H54 (cell line): ENCODE measurements at regions not wholly inside any gene's neighbourhood (a gene's known extent, or its start where the extent isn't known, plus 50 kb on each side); places are given as distances from the start of the nearest gene placed in this dataset.

ENCODE experiments used
- DNase-seq: peaks from one replicate; pipeline ENCODE4 v3.0.0; 2011; ENCODE audit warnings: low spot score, mixed read lengths; ENCODE audit not compliant: insufficient read length
- FAIRE-seq: peaks from 3 replicates; lab custom pipeline; 2011; peaks lifted over from hg19 to GRCh38; lab: Jason Lieb, UNC
- POLR2A ChIP-seq: IDR thresholded peaks from 2 replicates; pipeline ENCODE4 v1.6.1; 2011; ENCODE audit warnings: low read depth, mild to moderate bottlenecking, low read length

DNA sequence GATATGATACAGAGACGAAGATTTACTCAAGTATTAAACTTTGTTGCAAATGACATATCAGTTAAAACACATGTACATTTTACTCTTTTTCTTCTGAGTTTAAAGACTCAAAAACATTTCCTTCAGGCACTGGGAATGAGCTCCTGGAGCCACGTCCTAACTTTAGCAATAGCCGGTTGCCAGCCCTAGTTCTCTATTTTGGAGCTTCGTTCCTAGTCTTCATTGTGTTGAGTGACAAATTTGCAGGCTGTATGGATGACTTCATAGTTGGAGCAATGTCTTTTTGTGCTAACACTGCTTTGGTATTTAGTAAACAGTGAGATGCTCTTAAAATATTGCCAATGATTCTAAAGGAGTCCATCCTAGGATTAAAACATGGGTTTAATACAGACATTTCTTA lies 190.9 kb downstream of the FAT4 start:
- FAIRE-seq (no peak), DNase-seq (no peak)
- TF ChIP-seq POLR2A = no peak

DNA sequence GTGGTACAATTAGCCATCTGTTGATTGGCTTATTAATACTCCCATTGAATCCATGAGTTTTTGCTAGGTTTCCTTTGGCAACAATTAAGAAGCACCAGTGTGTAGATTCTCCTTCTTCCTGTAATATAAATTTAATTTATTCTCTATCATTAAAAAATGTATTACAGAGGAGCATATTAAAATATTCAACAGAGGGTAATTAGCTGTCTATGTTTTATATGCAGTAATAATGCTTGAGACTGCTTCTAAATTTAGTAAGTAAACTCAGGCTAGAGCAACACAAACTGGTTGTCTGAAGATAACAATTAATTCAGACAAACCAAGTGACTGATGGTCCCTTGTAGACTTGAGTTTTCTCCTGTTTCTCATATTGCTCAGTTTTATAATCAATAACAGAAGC lies 192.4 kb downstream of the FAT4 start:
- no peak for FAIRE-seq
- DNase-seq = no peak
- no peak for TF ChIP-seq POLR2A

DNA sequence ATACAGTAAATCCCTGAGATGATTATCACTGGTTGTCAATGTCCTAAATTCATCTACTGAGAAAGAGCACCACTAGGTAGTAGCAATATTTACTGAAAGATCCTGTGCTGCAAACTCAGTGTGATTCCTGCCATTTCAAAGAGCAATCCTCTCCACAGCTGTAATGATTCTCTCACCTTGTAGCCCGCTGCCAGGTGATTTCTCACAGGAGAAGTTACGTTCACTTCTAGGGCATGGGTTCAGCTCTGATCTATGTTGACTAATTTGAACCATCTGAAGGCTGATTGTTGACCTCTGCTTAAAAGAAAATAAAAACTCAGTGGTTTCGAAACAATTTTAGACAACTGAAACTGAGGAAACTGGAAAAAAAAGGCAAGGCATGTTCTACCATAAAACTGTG lies 197.0 kb downstream of the FAT4 start:
- no peak for TF ChIP-seq POLR2A
- FAIRE-seq (no peak), DNase-seq (no peak)

DNA sequence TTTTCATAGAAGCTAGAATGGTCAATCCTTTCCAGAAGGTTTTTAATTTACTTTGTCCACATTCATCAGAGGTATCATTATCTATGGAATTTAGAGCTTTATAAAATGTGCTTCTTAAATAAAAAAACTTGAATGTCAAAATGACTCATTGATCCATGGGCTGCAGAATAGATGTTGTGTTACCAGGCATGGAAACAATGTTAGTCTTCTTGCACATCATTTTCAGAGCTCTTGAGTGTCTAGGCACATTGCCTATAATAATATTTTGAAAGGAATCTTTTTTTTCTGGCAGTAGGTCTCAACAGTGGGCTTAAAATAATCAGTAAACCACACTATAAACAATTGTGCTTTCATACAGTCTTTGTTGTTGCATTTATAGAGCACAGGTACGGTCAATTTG lies 200.3 kb downstream of the FAT4 start:
- no peak for TF ChIP-seq POLR2A
- DNase-seq (no peak), FAIRE-seq (no peak)

DNA sequence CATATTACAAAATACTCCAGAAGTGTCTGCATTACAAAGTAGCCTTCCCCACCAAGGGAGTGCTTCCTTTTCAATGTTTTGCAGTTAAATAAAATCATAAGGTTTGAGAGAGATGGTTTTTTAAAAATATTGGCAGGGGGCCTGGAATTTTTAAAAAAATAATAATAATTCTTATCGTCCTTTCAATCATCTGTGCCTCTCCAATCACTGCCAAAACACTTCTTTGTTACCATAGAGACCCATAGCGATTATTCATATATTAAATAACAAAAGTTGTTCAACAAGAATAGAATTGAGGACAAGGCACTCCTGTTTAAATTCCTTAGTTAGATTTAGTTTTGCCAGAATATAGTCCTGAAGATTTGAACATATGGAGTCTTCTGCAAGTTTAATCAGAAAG lies 203.1 kb downstream of the FAT4 start:
- FAIRE-seq (no peak), DNase-seq (no peak)
- TF ChIP-seq POLR2A = no peak

DNA sequence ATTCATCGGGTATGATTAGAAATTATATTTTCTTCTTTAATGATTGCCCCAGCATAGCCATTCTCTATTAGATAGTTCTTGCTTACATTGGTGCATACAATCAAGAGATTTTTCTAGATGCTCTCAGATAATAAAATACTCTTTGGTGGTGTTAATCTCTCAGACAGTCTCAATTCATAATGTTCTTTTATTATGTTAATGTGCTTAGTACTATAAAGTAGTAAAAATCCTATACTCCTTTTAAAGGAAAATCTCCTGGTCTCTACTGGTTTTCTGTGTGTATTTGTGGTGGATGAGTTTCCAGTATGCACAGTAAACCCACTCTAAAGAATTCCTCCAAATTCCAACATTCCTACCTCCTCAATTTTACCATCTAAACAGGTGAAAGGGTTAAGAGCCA lies 203.5 kb downstream of the FAT4 start:
- no peak for TF ChIP-seq POLR2A
- FAIRE-seq (no peak), DNase-seq (no peak)

DNA sequence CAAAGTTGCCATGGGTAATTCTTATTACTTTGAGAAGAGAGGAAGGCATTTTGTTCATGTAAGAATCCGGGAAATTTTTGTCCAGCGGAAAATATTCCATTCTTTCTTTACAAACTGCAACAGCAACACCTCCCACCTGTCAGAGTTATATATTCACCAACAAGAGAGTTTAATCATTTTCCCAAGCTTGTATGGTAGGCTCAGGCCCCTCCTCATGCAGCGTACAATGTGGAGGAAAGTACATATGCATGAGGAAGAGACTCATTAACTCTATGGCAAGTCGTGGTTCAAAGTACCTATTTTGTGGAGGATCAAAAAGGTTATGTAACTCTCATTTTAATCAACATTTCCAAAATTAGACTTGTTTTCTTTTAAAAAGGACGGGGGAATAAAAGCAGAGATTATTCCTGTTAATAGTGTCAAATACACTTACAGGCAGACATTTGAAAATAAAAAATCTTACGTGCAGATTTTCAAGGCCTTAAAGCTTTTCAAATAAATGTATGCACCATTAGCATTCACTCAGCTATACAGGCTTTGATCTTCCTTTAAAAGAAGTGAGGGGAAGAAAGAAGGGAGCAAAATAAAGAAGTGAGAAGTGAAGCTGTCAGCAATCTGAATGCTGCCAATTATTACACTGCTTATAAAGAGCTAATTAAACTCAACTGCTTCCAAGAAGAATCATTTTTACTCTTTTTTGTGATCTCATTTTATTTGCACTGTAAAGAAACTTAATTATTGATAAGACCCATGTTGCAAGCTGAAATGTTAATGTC lies 204.8 kb downstream of the FAT4 start:
- no peak for DNase-seq
- no peak for FAIRE-seq
- no peak for TF ChIP-seq POLR2A

DNA sequence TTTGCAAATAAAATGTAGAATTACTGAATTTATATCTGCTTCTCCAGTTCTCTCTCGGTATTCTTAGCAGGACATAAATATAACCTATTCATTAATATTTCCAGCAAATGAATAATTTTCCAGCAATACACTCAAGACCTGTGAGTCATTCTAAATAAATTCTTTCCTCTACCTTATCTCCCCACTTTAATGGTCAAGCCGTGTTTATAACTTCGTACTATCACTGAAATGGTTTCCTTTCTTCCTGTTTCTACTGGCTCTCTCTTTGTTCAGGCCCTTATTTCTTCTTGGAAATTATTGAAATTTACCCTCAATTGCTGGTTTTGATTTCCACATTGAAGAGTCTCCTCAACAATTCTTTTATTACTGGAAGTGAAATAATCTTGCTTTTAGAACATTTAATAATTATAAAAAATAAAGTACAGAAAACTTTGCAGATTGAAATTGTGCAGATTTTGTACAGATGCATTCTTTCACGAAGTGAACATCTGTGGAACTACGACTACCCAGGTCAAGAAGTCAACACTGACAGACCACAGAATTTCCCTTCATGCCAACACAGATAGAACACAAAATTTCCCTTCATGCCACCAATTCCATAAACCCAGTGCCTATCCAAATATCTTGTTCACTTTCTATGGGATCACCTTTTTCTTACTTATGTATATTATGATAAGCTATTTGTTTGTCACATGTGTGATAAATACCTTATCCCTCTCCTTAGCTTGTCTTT lies 205.7 kb downstream of the FAT4 start:
- DNase-seq (no peak), FAIRE-seq (no peak)
- no peak for TF ChIP-seq POLR2A

DNA sequence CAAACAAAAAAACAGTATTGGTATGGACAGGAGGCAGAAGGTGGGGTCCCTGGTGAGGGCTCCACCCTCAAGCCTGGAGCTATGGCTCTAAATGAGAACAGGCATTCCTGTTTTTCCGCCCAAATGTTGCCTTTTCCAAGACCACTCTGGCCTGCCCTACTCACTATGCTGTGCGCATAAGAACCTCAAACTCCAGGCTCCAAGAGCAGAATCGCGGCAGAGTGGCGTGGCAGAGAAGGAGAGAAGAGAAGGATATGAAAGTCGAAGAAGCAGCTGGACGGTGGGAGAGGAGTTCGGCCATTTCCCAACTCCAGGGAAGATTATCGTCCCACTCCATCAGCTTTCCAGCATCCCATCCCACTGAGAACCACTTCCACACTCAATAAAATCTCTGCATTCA lies 207.8 kb downstream of the FAT4 start:
- FAIRE-seq (no peak), DNase-seq (no peak)
- TF ChIP-seq POLR2A = no peak

DNA sequence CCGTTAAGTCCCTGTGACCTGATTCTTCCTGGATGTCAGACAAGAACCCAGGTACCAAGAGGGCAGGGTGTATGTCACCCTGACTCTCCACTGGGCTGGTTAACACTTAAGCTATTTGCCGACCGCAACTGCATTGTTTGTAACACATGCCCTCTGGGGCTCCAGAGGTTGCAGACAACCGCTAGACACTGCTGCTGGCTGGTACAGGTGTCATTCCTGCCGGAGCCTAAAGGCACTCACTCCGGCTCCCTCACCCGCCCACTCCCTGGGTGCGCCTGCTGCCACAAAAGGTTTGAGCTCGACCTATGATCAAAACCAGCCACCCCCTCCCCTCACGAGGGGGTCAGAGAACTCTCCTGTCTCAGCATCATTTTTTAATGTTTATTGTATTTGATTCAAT lies 208.2 kb downstream of the FAT4 start:
- TF ChIP-seq POLR2A = no peak
- DNase-seq (no peak), FAIRE-seq (no peak)

DNA sequence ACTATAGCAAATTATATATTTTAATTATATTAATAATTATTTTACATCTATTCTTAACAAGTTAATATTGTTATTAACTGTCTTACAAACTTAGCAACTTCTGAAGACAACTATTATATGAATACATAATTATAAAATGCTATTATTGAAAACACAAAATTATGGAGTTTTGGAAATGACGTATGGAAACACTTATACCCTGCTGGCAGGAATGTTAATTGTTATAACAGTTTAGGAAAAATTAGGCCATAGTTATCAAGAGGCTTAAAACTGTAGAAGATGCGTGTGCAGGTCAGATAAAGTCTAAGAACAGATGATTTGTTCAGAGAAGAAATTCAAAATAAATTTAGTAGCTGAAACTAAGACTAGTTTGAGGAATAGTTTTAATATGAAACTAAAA lies 211.7 kb downstream of the FAT4 start:
- FAIRE-seq = no peak
- TF ChIP-seq POLR2A = no peak
- DNase-seq = no peak

DNA sequence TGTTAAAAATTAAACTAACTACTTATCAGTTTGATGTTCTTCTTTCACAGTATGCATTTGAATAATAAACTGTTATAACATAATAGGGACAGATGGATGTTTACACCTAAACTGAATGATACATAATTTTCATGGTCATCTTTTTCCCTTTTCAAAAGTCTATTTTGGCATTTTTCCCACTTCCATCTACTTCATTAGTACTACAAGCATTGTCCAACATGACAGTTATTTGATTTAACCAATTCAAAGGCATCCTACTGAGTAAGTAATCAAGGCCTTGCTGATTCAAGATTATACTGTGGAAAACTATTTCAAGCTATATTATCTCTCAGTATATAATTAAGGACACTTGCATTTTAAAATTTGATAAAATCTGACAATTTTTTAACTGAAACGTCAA lies 212.9 kb downstream of the FAT4 start:
- no peak for TF ChIP-seq POLR2A
- no peak for DNase-seq

DNA sequence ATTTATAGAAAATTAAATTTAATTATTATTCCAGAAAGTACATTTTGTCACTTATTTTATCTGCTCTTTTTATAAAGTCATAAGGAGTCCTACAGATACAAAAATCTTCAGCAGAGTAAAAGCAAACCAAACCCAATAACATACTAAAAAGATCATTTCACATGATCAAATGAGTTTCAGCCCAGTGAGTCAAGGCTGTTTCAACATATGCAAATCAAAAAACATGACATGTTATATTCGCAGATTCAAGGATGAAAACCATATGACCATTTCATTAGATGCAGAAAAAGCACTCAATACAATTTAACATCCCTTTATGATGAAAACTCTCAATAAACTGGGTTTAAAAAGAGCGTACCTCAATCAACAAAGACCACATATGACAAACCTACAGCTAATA lies 214.3 kb downstream of the FAT4 start:
- no peak for DNase-seq
- TF ChIP-seq POLR2A = no peak
- FAIRE-seq = no peak

More for the DNA sequence above, 212.9 kb downstream of the FAT4 start:
- no peak for FAIRE-seq

DNA sequence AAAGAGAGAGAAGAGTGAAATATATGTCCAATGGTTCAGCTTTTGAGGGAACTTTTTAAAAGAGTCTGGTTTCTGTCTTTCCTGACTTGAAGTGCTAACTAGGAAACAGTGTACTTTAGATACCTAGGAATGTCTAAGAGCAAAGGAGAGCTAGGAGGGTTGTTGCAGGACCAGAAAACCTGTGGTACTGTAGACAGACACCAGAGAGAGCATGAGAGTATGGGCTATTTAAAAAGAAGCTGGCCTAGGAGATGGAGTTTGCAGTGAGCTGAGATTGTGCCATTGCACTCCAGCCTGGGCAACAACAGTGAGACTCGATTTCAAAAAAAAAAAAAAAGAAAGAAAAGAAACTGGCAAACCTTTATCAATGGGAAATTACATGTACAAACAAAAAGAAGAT lies 223.9 kb downstream of the FAT4 start:
- no peak for FAIRE-seq
- no peak for TF ChIP-seq POLR2A
- no peak for DNase-seq

DNA sequence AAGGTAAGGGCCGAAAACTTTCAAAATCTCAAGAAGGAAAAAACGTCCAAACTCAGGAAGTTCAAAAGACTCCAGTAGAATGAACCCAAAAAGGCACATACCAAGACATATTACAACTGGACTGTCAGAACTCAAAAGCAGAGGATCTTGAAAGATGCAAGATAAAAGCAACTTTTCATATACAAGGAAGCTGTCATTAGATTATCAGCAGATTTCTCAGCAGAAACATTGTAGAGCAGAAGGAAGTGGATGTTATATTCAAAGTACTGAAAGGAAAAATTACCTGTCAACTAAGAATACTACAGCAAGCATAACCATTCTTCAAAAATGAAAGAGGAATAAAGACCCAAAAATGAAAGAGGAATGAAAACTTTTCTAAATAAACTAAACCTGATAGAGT lies 224.9 kb downstream of the FAT4 start:
- FAIRE-seq (no peak), DNase-seq (no peak)
- no peak for TF ChIP-seq POLR2A
